ENCODE measurements at regions not wholly inside any gene's neighbourhood (a gene's known extent, or its start where the extent isn't known, plus 50 kb on each side); places are given as distances from the start of the nearest gene placed in this dataset.

DNA sequence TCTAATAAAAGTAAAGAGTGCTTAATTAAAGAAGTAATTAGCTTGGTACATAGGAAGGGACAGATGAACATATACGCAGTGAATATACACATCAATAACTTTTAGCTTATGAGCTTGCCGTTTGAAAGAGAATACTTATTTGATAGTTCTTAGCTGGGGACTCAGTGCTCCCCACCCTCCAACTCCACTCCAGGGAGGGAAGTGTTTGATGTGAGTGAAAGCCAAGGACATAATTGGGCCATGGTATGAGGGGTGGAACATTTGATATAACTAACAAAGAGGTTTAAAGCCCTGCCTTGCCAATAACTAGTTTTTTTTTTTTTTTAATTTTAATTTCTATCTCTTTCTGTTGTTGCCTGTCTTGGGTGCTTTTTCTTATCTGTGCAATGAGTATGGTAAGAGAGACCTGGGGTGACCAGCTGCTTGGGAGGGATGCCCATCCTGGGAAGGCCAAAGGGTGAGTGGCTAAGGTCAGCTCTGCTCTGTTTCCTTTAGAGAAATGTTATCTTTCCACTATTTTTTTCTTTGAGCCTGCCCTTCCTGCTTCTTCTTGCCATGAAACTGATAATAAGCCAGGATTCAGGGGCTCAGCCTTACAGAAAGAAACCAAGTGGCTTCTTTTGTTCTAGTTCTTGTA lies 132.8 kb upstream of the CPSF6 start:
- DNase-seq (ENCODE audit: low spot score in 2 of 2, unreplicated experiment in 2 of 2): no peak
- TF ChIP-seq, protein P1, sequence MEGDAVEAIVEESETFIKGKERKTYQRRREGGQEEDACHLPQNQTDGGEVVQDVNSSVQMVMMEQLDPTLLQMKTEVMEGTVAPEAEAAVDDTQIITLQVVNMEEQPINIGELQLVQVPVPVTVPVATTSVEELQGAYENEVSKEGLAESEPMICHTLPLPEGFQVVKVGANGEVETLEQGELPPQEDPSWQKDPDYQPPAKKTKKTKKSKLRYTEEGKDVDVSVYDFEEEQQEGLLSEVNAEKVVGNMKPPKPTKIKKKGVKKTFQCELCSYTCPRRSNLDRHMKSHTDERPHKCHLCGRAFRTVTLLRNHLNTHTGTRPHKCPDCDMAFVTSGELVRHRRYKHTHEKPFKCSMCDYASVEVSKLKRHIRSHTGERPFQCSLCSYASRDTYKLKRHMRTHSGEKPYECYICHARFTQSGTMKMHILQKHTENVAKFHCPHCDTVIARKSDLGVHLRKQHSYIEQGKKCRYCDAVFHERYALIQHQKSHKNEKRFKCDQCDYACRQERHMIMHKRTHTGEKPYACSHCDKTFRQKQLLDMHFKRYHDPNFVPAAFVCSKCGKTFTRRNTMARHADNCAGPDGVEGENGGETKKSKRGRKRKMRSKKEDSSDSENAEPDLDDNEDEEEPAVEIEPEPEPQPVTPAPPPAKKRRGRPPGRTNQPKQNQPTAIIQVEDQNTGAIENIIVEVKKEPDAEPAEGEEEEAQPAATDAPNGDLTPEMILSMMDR (IDR thresholded peaks at IDR 0.05; ENCODE audit: unreplicated experiment): no peak
- Mint-ChIP-seq H3K9me3 (no peaks in the 10 kb centered on the region), H3K4me1 (peaks cover 33% of the 10 kb centered on the region), H3K4me3 (no peak overlapping the region), H3K27me3 (ENCODE audit: low read depth) (no peaks in the 10 kb centered on the region), H3K36me3 (no peaks in the 10 kb centered on the region), H3K27ac (peak overlapping the region; percentile 41)

DNA sequence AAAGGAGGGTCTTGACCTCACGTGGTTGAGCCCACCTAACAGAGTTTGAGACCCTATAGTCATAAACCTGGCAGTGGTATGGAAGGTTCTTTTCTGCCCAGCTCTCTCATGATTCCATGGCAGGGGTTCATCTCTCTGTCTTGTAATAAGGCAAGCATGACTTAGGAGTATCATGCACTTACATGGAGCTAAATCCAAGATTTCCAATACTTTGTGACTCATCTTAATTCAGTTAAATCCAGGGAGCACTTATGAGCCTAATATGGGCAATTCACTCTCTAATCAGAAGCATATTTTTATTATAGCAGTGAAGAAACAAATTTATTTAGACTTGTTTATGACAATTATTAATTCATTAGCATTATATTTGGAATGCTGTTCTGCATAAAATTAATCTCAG lies 131.8 kb upstream of the CPSF6 start:
- Mint-ChIP-seq H3K27me3 (ENCODE audit: low read depth) (no peaks in the 10 kb centered on the region), H3K9me3 (no peaks in the 10 kb centered on the region), H3K4me3 (no peak overlapping the region), H3K4me1 (peaks cover 33% of the 10 kb centered on the region), H3K36me3 (no peaks in the 10 kb centered on the region), H3K27ac (peak overlapping the region; percentile 87)
- DNase-seq (ENCODE audit: low spot score in 2 of 2, unreplicated experiment in 2 of 2): no peak
- TF ChIP-seq, protein P1 (IDR thresholded peaks at IDR 0.05; ENCODE audit: unreplicated experiment): no peak

DNA sequence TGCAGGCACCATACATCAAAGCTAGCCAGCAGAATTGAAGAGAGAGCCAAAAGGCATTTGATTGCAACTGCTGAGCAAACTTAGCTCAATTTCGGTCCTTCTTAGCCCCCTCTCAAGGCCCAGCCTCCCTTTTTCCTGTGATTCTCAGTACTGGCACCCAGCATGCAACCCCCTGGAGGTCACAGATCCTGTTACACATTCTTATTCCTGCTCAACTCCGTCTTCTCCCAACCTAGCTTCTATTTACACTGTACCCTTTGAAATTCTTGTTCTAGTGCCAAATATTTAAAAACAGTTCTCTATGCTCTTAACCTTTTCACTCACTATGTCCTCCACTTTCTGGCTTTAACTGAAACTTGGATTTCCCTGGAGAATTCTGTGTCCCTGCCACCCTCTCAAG lies 131.3 kb upstream of the CPSF6 start:
- no peak for DNase-seq (ENCODE audit: low spot score in 2 of 2, unreplicated experiment in 2 of 2)

DNA sequence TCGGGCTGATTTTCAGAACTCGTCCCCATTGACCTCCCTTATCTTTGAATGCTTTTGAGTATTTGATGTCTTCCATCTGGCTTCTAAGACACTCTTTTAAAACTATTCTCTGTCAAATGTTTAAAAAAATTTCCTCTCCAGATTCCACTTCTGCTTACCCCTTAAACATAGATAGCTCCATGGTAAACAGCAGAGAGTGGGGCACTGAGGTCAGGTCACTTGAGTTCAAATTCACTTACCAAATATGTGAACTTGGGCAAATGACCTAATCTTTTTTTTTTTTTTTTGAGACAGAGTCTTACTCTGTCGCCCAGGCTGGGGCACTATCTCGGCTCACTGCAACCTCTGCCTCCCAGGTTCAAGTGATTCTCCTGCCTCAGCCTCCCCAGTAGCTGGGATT lies 126.8 kb upstream of the CPSF6 start:
- H3K9me3 Mint-ChIP-seq: no peaks in the 10 kb centered on the region
- no peaks in the 10 kb centered on the region for H3K36me3 Mint-ChIP-seq
- no peak overlapping the region for H3K27ac Mint-ChIP-seq
- H3K4me1 Mint-ChIP-seq: peaks cover 10% of the 10 kb centered on the region
- H3K27me3 Mint-ChIP-seq (ENCODE audit: low read depth): no peaks in the 10 kb centered on the region
- DNase-seq (ENCODE audit: low spot score in 2 of 2, unreplicated experiment in 2 of 2): no peak
- TF ChIP-seq, protein P1 (IDR thresholded peaks at IDR 0.05; ENCODE audit: unreplicated experiment): no peak
- no peak overlapping the region for H3K4me3 Mint-ChIP-seq

More for the DNA sequence above, 131.3 kb upstream of the CPSF6 start:
- H3K27me3 Mint-ChIP-seq (ENCODE audit: low read depth): no peaks in the 10 kb centered on the region
- H3K4me3 Mint-ChIP-seq: no peak overlapping the region
- no peaks in the 10 kb centered on the region for H3K36me3 Mint-ChIP-seq
- H3K9me3 Mint-ChIP-seq: no peaks in the 10 kb centered on the region
- TF ChIP-seq, protein P1 (IDR thresholded peaks at IDR 0.05; ENCODE audit: unreplicated experiment): no peak
- H3K27ac Mint-ChIP-seq: peak overlapping the region; percentile 87
- peaks cover 33% of the 10 kb centered on the region for H3K4me1 Mint-ChIP-seq

DNA sequence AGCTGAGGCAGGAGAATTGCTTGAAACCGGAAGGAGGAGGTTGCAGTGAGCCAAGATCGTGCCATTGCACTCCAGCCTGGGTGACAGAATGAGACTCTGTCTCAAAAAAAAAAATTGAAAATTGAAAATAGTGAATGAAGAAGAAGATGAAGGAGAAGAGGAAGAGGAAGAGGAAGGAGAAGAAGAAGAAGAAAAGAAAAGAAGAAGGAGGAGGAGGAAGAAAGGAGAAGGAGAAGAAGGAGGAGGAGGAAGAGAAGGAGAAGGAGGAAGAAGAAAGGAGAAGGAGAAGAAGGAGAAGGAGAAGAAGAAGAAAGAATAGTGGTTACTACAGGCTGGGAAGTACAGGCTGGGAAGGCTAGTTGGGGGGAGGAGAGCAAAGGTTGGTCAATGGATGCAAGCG lies 124.3 kb upstream of the CPSF6 start:
- TF ChIP-seq, protein P1 (IDR thresholded peaks at IDR 0.05; ENCODE audit: unreplicated experiment): no peak
- no peaks in the 10 kb centered on the region for H3K27me3 Mint-ChIP-seq (ENCODE audit: low read depth)
- no peak for DNase-seq (ENCODE audit: low spot score in 2 of 2, unreplicated experiment in 2 of 2)
- no peaks in the 10 kb centered on the region for H3K4me1 Mint-ChIP-seq
- H3K36me3 Mint-ChIP-seq: no peaks in the 10 kb centered on the region
- no peak overlapping the region for H3K4me3 Mint-ChIP-seq
- no peaks in the 10 kb centered on the region for H3K9me3 Mint-ChIP-seq
- H3K27ac Mint-ChIP-seq: no peak overlapping the region

DNA sequence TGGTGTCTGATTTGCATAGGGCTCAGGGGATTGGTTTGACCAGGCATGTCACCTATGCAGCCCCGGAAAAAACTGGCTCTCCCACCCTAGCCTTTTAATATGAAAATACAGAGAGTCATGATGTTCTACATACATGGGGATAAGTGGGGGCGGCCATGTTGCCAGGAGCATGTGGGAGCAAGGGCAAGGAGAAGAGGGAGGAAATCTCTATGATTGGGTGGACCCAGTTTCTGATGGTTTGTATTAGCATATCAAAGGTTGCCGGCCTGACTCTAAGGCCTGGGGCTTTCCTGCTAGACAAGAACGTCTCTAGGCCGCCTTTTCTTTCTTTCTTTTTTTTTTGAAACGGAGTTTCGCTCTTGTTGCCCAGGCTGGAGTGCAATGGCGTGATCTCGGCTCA lies 123.4 kb upstream of the CPSF6 start:
- no peaks in the 10 kb centered on the region for H3K4me1 Mint-ChIP-seq
- H3K9me3 Mint-ChIP-seq: no peaks in the 10 kb centered on the region
- H3K27me3 Mint-ChIP-seq (ENCODE audit: low read depth): no peaks in the 10 kb centered on the region
- no peak for DNase-seq (ENCODE audit: low spot score in 2 of 2, unreplicated experiment in 2 of 2)
- H3K27ac Mint-ChIP-seq: no peak overlapping the region
- no peak overlapping the region for H3K4me3 Mint-ChIP-seq
- no peaks in the 10 kb centered on the region for H3K36me3 Mint-ChIP-seq
- TF ChIP-seq, protein P1 (IDR thresholded peaks at IDR 0.05; ENCODE audit: unreplicated experiment): no peak

All from mesothelial cell of epicardium (in vitro differentiated cells).